C4-2B (cell line): ENCODE measurements at regions not wholly inside any gene's neighbourhood (a gene's known extent, or its start where the extent isn't known, plus 50 kb on each side); places are given as distances from the start of the nearest gene placed in this dataset.

Source experiments
- ZFX ChIP-seq: fragments of 450-650 bp; IDR thresholded peaks from 2 replicates; pipeline ENCODE4 v1.6.1; 2017
- TF ChIP-seq, protein P1 (sequence below): fragments of 450-650 bp; conservative IDR thresholded peaks from 2 replicates; pipeline ENCODE4 v1.5.1; 2017; ENCODE audit warnings: mild to moderate bottlenecking

DNA sequence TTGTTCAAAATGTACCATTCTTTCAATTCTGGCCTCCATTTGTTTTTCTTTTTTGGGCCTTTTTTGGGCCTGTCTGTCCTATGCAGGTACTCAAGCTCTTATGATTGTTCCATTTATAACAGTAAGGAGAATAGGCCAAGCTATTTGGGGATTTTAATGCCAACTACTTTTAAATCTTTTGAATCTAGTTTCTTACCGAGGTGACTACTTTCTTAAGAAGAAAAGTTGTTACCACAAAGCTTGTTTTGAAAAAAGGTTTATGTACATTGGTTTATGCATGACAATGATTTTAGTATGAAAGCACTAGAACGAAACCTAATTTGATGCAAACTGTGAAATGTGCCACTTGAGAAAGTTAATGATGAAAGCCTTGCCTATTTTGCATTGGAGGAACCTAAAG, 98.3 kb upstream of the MTHFD1L start:
- TF ChIP-seq, protein P1, sequence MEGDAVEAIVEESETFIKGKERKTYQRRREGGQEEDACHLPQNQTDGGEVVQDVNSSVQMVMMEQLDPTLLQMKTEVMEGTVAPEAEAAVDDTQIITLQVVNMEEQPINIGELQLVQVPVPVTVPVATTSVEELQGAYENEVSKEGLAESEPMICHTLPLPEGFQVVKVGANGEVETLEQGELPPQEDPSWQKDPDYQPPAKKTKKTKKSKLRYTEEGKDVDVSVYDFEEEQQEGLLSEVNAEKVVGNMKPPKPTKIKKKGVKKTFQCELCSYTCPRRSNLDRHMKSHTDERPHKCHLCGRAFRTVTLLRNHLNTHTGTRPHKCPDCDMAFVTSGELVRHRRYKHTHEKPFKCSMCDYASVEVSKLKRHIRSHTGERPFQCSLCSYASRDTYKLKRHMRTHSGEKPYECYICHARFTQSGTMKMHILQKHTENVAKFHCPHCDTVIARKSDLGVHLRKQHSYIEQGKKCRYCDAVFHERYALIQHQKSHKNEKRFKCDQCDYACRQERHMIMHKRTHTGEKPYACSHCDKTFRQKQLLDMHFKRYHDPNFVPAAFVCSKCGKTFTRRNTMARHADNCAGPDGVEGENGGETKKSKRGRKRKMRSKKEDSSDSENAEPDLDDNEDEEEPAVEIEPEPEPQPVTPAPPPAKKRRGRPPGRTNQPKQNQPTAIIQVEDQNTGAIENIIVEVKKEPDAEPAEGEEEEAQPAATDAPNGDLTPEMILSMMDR: no peak
- TF ChIP-seq ZFX: no peak
